NCI-H524 treated with DMSO at 0.1 percent for 48 hours (cell line): ENCODE measurements at regions not wholly inside any gene's neighbourhood (a gene's known extent, or its start where the extent isn't known, plus 50 kb on each side); places are given as distances from the start of the nearest gene placed in this dataset.
"Not testable (repeated sequence)": the region's sequence is repeated elsewhere in the genome, so short reads cannot be mapped to it uniquely, and the experiment has no call there.

Experiments
- DNase-seq: peaks from one replicate; lab custom pipeline; 2025; lab: John Stamatoyannopoulos, UW

- DNase-seq: no peak
Observed at GRCh38 chr2:150267651-150268415, 219.6 kb downstream of the RND3 start.

- no peak for DNase-seq
Observed at GRCh38 chr2:150266931-150267330, 220.5 kb downstream of the RND3 start.

- no peak for DNase-seq
Observed at GRCh38 chr2:150264442-150264841, 223.0 kb downstream of the RND3 start.

- DNase-seq: no peak
Observed at GRCh38 chr2:150261691-150262090, 225.8 kb downstream of the RND3 start.

GRCh38 chr2:150260636-150261035, 226.8 kb downstream of the RND3 start:
- no peak for DNase-seq

- DNase-seq: no peak
Observed at GRCh38 chr2:150259746-150260145, 227.7 kb downstream of the RND3 start.

GRCh38 chr2:150258781-150259307, 228.6 kb downstream of the RND3 start:
- no peak for DNase-seq

GRCh38 chr2:150256736-150257135, 230.7 kb downstream of the RND3 start:
- DNase-seq: no peak

- DNase-seq: no peak
Observed at GRCh38 chr2:150255528-150255927, 231.9 kb downstream of the RND3 start.

- DNase-seq: not testable (repeated sequence)
Observed at GRCh38 chr2:150249735-150250134, 237.7 kb downstream of the RND3 start.

GRCh38 chr2:150247481-150247880, 240.0 kb downstream of the RND3 start:
- DNase-seq: no peak

- DNase-seq: no peak
Observed at GRCh38 chr2:150234787-150235446, 252.6 kb downstream of the RND3 start.

- no peak for DNase-seq
Observed at GRCh38 chr2:150232871-150233270, 254.6 kb downstream of the RND3 start.

- DNase-seq: no peak
Observed at GRCh38 chr2:150232321-150232720, 255.1 kb downstream of the RND3 start.

- no peak for DNase-seq
Observed at GRCh38 chr2:150230616-150231015, 256.9 kb downstream of the RND3 start.

GRCh38 chr2:150230004-150230403, 257.5 kb downstream of the RND3 start:
- no peak for DNase-seq

GRCh38 chr2:150228936-150229335, 258.5 kb downstream of the RND3 start:
- no peak for DNase-seq

- DNase-seq: no peak
Observed at GRCh38 chr2:150225030-150225429, 262.4 kb downstream of the RND3 start.

GRCh38 chr2:150224321-150224720, 263.1 kb downstream of the RND3 start:
- DNase-seq: no peak

- DNase-seq: no peak
Observed at GRCh38 chr2:150222942-150223341, 264.5 kb downstream of the RND3 start.

GRCh38 chr2:150222379-150222778, 265.1 kb downstream of the RND3 start:
- no peak for DNase-seq

- no peak for DNase-seq
Observed at GRCh38 chr2:150219861-150220260, 267.6 kb downstream of the RND3 start.

GRCh38 chr2:150215041-150215440, 272.4 kb downstream of the RND3 start:
- DNase-seq: no peak
